Spleen (tissue), 7 donors: ENCODE measurements at regions not wholly inside any gene's neighbourhood (a gene's known extent, or its start where the extent isn't known, plus 50 kb on each side); places are given as distances from the start of the nearest gene placed in this dataset.

Experiments
- POLR2A ChIP-seq, 3 donors: fragments of 450-650 bp; IDR thresholded peaks; one replicate each; pipeline ENCODE4 v1.5.1; 2017; ENCODE audit warnings: antibody characterized with exemption in 3 of 3, mild to moderate bottlenecking in 1 of 3
- TF ChIP-seq, protein P1 (sequence below), 11 experiments: fragments of 200-600 bp in 7 of 11; fragments of 450-650 bp in 4 of 11; sonication (generic) in 4 of 11; IDR thresholded peaks in 8 of 11; conservative IDR thresholded peaks in 3 of 11; 1 replicate in 7 of 11; 2 replicates in 4 of 11; pipeline versions ENCODE4 v1.4.0 to v1.8.0; 2016 to 2021; ENCODE audit warnings: antibody characterized with exemption in 11 of 11, inconsistent platforms in 4 of 11, mild to moderate bottlenecking in 1 of 11
- donor health status: DM: no; HTN: no; CAD: no; lungs with moderate emphysema.
- donor health status: DM: no; HTN: no; CAD: no.
- donor health status: DM: no; HTN: no; CAD: no.

GRCh38 chr5:106092455-106092854 lies 1578.3 kb downstream of the EFNA5 start:
- TF ChIP-seq, protein P1, sequence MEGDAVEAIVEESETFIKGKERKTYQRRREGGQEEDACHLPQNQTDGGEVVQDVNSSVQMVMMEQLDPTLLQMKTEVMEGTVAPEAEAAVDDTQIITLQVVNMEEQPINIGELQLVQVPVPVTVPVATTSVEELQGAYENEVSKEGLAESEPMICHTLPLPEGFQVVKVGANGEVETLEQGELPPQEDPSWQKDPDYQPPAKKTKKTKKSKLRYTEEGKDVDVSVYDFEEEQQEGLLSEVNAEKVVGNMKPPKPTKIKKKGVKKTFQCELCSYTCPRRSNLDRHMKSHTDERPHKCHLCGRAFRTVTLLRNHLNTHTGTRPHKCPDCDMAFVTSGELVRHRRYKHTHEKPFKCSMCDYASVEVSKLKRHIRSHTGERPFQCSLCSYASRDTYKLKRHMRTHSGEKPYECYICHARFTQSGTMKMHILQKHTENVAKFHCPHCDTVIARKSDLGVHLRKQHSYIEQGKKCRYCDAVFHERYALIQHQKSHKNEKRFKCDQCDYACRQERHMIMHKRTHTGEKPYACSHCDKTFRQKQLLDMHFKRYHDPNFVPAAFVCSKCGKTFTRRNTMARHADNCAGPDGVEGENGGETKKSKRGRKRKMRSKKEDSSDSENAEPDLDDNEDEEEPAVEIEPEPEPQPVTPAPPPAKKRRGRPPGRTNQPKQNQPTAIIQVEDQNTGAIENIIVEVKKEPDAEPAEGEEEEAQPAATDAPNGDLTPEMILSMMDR (IDR thresholded peaks at IDR 0.05 in 8 of 11, conservative IDR thresholded peaks at IDR 0.05 in 3 of 11), result no peak
- TF ChIP-seq POLR2A (IDR thresholded peaks at IDR 0.05), result no peak
